ENCODE measurements at regions not wholly inside any gene's neighbourhood (a gene's known extent, or its start where the extent isn't known, plus 50 kb on each side); places are given as distances from the start of the nearest gene placed in this dataset.

- in situ Hi-C loops (cut with MboI; ENCODE audit: low sequenced_read_pairs): no loop called here
Observed at GRCh38 chr9:129390541-129390940, 212.5 kb upstream of the IER5L start.

GRCh38 chr9:129387822-129388221, 209.8 kb upstream of the IER5L start:
- in situ Hi-C loops (cut with MboI; ENCODE audit: low sequenced_read_pairs): no loop called here

- in situ Hi-C loops (cut with MboI; ENCODE audit: low sequenced_read_pairs): no loop called here
Observed at GRCh38 chr9:129386812-129387177, 208.7 kb upstream of the IER5L start.

GRCh38 chr9:129385211-129385934, 207.3 kb upstream of the IER5L start:
- in situ Hi-C loops (cut with MboI; ENCODE audit: low sequenced_read_pairs): no loop called here

- in situ Hi-C loops (cut with MboI; ENCODE audit: low sequenced_read_pairs): no loop called here
Observed at GRCh38 chr9:129384491-129385210, 206.6 kb upstream of the IER5L start.

GRCh38 chr9:129383561-129384490, 205.8 kb upstream of the IER5L start:
- in situ Hi-C loops (cut with MboI; ENCODE audit: low sequenced_read_pairs): no loop called here

GRCh38 chr9:129383019-129383560, 205.0 kb upstream of the IER5L start:
- in situ Hi-C loops (cut with MboI; ENCODE audit: low sequenced_read_pairs): no loop called here

GRCh38 chr9:129382281-129383018, 204.4 kb upstream of the IER5L start:
- in situ Hi-C loops (cut with MboI; ENCODE audit: low sequenced_read_pairs): no loop called here

GRCh38 chr9:129381481-129381957, 203.5 kb upstream of the IER5L start:
- in situ Hi-C loops (cut with MboI; ENCODE audit: low sequenced_read_pairs): no loop called here

GRCh38 chr9:129380961-129381401, 202.9 kb upstream of the IER5L start:
- in situ Hi-C loops (cut with MboI; ENCODE audit: low sequenced_read_pairs): no loop called here

GRCh38 chr9:129379886-129380285, 201.8 kb upstream of the IER5L start:
- in situ Hi-C loops (cut with MboI; ENCODE audit: low sequenced_read_pairs): no loop called here

- in situ Hi-C loops (cut with MboI; ENCODE audit: low sequenced_read_pairs): no loop called here
Observed at GRCh38 chr9:129379181-129379836, 201.2 kb upstream of the IER5L start.

- in situ Hi-C loops (cut with MboI; ENCODE audit: low sequenced_read_pairs): no loop called here
Observed at GRCh38 chr9:129377931-129378661, 200.0 kb upstream of the IER5L start.

GRCh38 chr9:129377181-129377580, 199.1 kb upstream of the IER5L start:
- in situ Hi-C loops (cut with MboI; ENCODE audit: low sequenced_read_pairs): no loop called here

- in situ Hi-C loops (cut with MboI; ENCODE audit: low sequenced_read_pairs): no loop called here
Observed at GRCh38 chr9:129375845-129376244, 197.8 kb upstream of the IER5L start.

- in situ Hi-C loops (cut with MboI; ENCODE audit: low sequenced_read_pairs): no loop called here
Observed at GRCh38 chr9:129374651-129375050, 196.6 kb upstream of the IER5L start.

GRCh38 chr9:129374231-129374630, 196.2 kb upstream of the IER5L start:
- in situ Hi-C loops (cut with MboI; ENCODE audit: low sequenced_read_pairs): no loop called here

GRCh38 chr9:129373361-129373760, 195.3 kb upstream of the IER5L start:
- in situ Hi-C loops (cut with MboI; ENCODE audit: low sequenced_read_pairs): no loop called here

GRCh38 chr9:129370770-129371169, 192.7 kb upstream of the IER5L start:
- in situ Hi-C loops (cut with MboI; ENCODE audit: low sequenced_read_pairs): no loop called here
